GM12891 (cell line): ENCODE measurements at regions not wholly inside any gene's neighbourhood (a gene's known extent, or its start where the extent isn't known, plus 50 kb on each side); places are given as distances from the start of the nearest gene placed in this dataset.

Source experiments
- POLR2A ChIP-seq: IDR thresholded peaks from 2 replicates; pipeline ENCODE4 v1.6.1; 2011; ENCODE audit warnings: low read depth, low read length, control low read depth
- POLR2AphosphoS5 ChIP-seq: IDR thresholded peaks from 2 replicates; pipeline ENCODE4 v1.6.1; 2011; ENCODE audit warnings: low read depth, low read length, control low read depth

- TF ChIP-seq POLR2A, result no peak
- no peak for TF ChIP-seq POLR2AphosphoS5
These were observed 212.3 kb downstream of the RPS12 start for GRCh38 chr6:133026705-133027104.
